ENCODE measurements at regions not wholly inside any gene's neighbourhood (a gene's known extent, or its start where the extent isn't known, plus 50 kb on each side); places are given as distances from the start of the nearest gene placed in this dataset.

DNA sequence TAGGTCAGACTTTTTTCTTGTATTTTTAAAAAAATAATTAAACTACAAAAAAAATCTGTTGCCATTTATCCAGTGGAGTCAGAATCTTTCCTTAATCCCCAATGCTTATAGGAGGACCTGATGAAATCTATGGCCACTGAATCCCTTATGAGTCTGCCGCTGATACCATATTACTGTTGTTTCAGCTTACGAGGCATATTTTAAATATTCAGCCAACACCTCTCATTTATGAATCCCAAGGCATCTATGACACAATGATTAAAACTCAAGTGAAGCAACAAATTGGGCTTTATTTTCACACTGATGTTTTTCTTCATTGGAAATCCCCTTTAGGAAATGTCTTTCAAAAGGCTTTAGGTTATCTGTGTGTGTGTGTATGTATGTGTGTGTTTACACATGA, 137.8 kb upstream of the PUDP start:
- no peak for ATAC-seq
- H3K9me3 ChIP-seq: no peaks in the 10 kb centered on the region
- 36% methylated on average over 2 of the region's 2 CpGs for WGBS (ENCODE audit: missing lambda C conversion rate)
- no peak overlapping the region for H3K4me3 ChIP-seq
- no peak overlapping the region for H3K4me2 ChIP-seq
- TF ChIP-seq CHD4 (IDR thresholded peaks at IDR 0.05; ENCODE audit: borderline replicate concordance) (no peak), FOSL2 (IDR thresholded peaks at IDR 0.05) (no peak), FOSL2 (CRISPR knock-in tag; IDR thresholded peaks at IDR 0.05) (no peak), RNF2 (IDR thresholded peaks at IDR 0.05; ENCODE audit: borderline replicate concordance, low read depth) (no peak), HEYL (CRISPR knock-in tag; IDR thresholded peaks at IDR 0.05) (no peak), ZC3H11A (IDR thresholded peaks at IDR 0.05) (no peak), POLR2AphosphoS2 (conservative IDR thresholded peaks at IDR 0.05; ENCODE audit: low read length) (no peak), FOXS1 (CRISPR knock-in tag; IDR thresholded peaks at IDR 0.05) (no peak), EHF (CRISPR knock-in tag; IDR thresholded peaks at IDR 0.05) (no peak), CBX8 (IDR thresholded peaks at IDR 0.05) (no peak), EP300 (IDR thresholded peaks at IDR 0.05) (no peak), ZFP36 (IDR thresholded peaks at IDR 0.05; ENCODE audit: borderline replicate concordance, partially characterized antibody) (no peak), HDAC2 (IDR thresholded peaks at IDR 0.05) (no peak), PHF8 (IDR thresholded peaks at IDR 0.05; ENCODE audit: borderline replicate concordance, low read depth) (no peak), HOXB5 (CRISPR knock-in tag; IDR thresholded peaks at IDR 0.05) (no peak), KDM5A (IDR thresholded peaks at IDR 0.05) (no peak)
- TF ChIP-seq, protein P1, sequence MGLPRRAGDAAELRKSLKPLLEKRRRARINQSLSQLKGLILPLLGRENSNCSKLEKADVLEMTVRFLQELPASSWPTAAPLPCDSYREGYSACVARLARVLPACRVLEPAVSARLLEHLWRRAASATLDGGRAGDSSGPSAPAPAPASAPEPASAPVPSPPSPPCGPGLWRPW (IDR thresholded peaks at IDR 0.05): no peak
- TF ChIP-seq, protein P2, sequence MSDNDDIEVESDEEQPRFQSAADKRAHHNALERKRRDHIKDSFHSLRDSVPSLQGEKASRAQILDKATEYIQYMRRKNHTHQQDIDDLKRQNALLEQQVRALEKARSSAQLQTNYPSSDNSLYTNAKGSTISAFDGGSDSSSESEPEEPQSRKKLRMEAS (IDR thresholded peaks at IDR 0.05): no peak
- H3K4me1 ChIP-seq: no peaks in the 10 kb centered on the region
- no peak for FAIRE-seq
- H3K27ac ChIP-seq: no peak overlapping the region
- CTCF ChIA-PET: no interaction called here
- POLR2A ChIA-PET: no interaction called here
- no peak for DNase-seq (ENCODE audit: low read depth in 1 of 2, low spot score in 1 of 2)

DNA sequence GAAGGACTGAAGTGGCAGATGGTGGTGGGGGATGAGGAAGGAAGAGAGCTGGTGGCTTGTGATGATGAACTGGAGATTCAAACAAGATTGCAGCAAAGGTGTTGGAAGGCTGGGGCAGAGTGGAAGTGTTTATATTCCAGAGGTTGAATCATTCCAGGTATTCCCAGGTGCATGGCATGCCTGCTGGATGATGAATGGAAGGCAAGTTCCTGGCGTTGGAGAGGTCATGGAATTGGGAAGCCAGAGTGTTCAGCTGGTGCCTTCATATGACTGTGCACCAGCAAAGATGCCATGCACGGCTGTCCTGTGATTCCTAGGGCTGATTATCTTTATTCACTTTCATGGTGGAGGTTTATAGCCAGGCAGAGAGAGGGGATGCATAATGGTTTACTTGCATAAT, 135.8 kb upstream of the PUDP start:
- CTCF ChIA-PET: no interaction called here
- WGBS (ENCODE audit: missing lambda C conversion rate): 4% methylated on average over 2 of the region's 2 CpGs
- TF ChIP-seq ZFP36 (IDR thresholded peaks at IDR 0.05; ENCODE audit: borderline replicate concordance, partially characterized antibody) (no peak), FOSL2 (IDR thresholded peaks at IDR 0.05) (no peak), FOSL2 (CRISPR knock-in tag; IDR thresholded peaks at IDR 0.05) (no peak), RFX5 (IDR thresholded peaks at IDR 0.05) (no peak), POLR2A (IDR thresholded peaks at IDR 0.05; ENCODE audit: low read length) (no peak), TFCP2L1 (CRISPR knock-in tag; IDR thresholded peaks at IDR 0.05) (no peak), ESRRA (IDR thresholded peaks at IDR 0.05; ENCODE audit: borderline replicate concordance, low read length) (no peak), JUN (IDR thresholded peaks at IDR 0.05) (no peak), MAFK (IDR thresholded peaks at IDR 0.05; ENCODE audit: partially characterized antibody) (no peak), EP300 (IDR thresholded peaks at IDR 0.05) (no peak), HDAC2 (IDR thresholded peaks at IDR 0.05) (no peak)
- TF ChIP-seq, protein P1 (IDR thresholded peaks at IDR 0.05): no peak

DNA sequence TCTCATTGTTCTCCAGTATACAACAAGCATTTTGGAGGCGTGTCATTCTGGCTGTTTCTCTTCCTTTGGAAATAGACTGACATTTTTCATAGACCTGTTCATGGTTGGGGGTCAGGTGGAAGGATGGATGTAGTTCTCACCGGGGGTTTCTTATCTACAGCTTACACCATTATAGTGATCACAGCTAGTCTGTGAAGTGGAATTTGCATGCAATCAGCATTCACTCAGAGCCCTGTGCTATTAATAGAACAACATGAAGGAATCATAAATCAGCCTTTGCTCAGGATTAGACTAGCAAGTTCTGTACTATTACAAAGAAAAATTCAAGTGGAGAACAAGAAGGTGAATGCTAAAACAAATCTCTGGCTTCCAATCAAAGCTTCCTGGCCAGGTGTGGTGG, 132.6 kb upstream of the PUDP start:
- H3K4me3 ChIP-seq: no peak overlapping the region
- no peak overlapping the region for H3K4me2 ChIP-seq
- no peak for FAIRE-seq
- ATAC-seq: no peak
- ChIA-PET CTCF (no interaction called here), POLR2A (no interaction called here)
- WGBS (ENCODE audit: missing lambda C conversion rate): 46% methylated on average over 2 of the region's 2 CpGs
- TF ChIP-seq SREBF2 (IDR thresholded peaks at IDR 0.05): no peak
- no peak for TF ChIP-seq HEYL (CRISPR knock-in tag; IDR thresholded peaks at IDR 0.05)
- TF ChIP-seq CEBPB (IDR thresholded peaks at IDR 0.05): no peak
- TF ChIP-seq GATA3 (IDR thresholded peaks at IDR 0.05; ENCODE audit: borderline replicate concordance): no peak
- no peak for TF ChIP-seq HOXA7 (CRISPR knock-in tag; IDR thresholded peaks at IDR 0.05)
- TF ChIP-seq PHF8 (IDR thresholded peaks at IDR 0.05; ENCODE audit: borderline replicate concordance, low read depth): no peak
- TF ChIP-seq, protein P3, sequence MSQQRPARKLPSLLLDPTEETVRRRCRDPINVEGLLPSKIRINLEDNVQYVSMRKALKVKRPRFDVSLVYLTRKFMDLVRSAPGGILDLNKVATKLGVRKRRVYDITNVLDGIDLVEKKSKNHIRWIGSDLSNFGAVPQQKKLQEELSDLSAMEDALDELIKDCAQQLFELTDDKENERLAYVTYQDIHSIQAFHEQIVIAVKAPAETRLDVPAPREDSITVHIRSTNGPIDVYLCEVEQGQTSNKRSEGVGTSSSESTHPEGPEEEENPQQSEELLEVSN (IDR thresholded peaks at IDR 0.05; ENCODE audit: borderline replicate concordance, low read depth): no peak
- TF ChIP-seq, protein P2 (IDR thresholded peaks at IDR 0.05): no peak
- TF ChIP-seq RARB (CRISPR knock-in tag; IDR thresholded peaks at IDR 0.05): no peak
- TF ChIP-seq, protein P4, sequence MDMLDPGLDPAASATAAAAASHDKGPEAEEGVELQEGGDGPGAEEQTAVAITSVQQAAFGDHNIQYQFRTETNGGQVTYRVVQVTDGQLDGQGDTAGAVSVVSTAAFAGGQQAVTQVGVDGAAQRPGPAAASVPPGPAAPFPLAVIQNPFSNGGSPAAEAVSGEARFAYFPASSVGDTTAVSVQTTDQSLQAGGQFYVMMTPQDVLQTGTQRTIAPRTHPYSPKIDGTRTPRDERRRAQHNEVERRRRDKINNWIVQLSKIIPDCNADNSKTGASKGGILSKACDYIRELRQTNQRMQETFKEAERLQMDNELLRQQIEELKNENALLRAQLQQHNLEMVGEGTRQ (IDR thresholded peaks at IDR 0.05): no peak
- no peak for TF ChIP-seq EHF (CRISPR knock-in tag; IDR thresholded peaks at IDR 0.05)
- no peak for TF ChIP-seq NFE2L2 (conservative IDR thresholded peaks at IDR 0.05; ENCODE audit: low read length)
- no peak for TF ChIP-seq MAZ (IDR thresholded peaks at IDR 0.05; ENCODE audit: borderline replicate concordance, low read depth, low read length)
- no peak for TF ChIP-seq HDAC2 (IDR thresholded peaks at IDR 0.05)
- no peak for TF ChIP-seq JUNB (IDR thresholded peaks at IDR 0.05)
- no peak for TF ChIP-seq ZFP36 (IDR thresholded peaks at IDR 0.05; ENCODE audit: borderline replicate concordance, partially characterized antibody)
- TF ChIP-seq ZNF302 (CRISPR knock-in tag; IDR thresholded peaks at IDR 0.05): no peak
- H3K27ac ChIP-seq: no peak overlapping the region
- no peaks in the 10 kb centered on the region for H3K4me1 ChIP-seq
- DNase-seq (ENCODE audit: low read depth in 1 of 2, low spot score in 1 of 2): no peak
- H3K9me3 ChIP-seq: no peaks in the 10 kb centered on the region

More for the DNA sequence above, 135.8 kb upstream of the PUDP start:
- H3K9me3 ChIP-seq: no peaks in the 10 kb centered on the region
- no peaks in the 10 kb centered on the region for H3K4me1 ChIP-seq
- ATAC-seq (no peak), FAIRE-seq (no peak), DNase-seq (ENCODE audit: low read depth in 1 of 2, low spot score in 1 of 2) (no peak)
- H3K4me3 ChIP-seq: no peak overlapping the region
- no peak overlapping the region for H3K27ac ChIP-seq
- no peak overlapping the region for H3K4me2 ChIP-seq
- POLR2A ChIA-PET: no interaction called here
